PC-9 (cell line): ENCODE measurements at regions not wholly inside any gene's neighbourhood (a gene's known extent, or its start where the extent isn't known, plus 50 kb on each side); places are given as distances from the start of the nearest gene placed in this dataset.

Experiments
- BruUV-seq: library from RNA; stranded (reverse); fragments of 400-500 nt; replicated peaks from 2 replicates; lab custom pipeline; 2021; lab: Mats Ljungman, UMichigan
- CTCF ChIA-PET: fragments of 300-600 bp; sonication (Branson Sonifier 250); formaldehyde crosslinking; loops from one replicate; lab custom pipeline; 2022; ENCODE audit warnings: antibody characterized with exemption; lab: Charles Lee
- POLR2A ChIA-PET: fragments of 300-600 bp; sonication (Branson Sonifier 250); formaldehyde crosslinking; loops from one replicate; lab custom pipeline; 2022; ENCODE audit warnings: antibody characterized with exemption; ENCODE audit not compliant: unreplicated experiment; lab: Charles Lee
- DNase-seq, 2 experiments: peaks; one replicate each; pipeline versions ENCODE4 v3.0.0 to v3.0.0-alpha.2; 2015 to 2022; ENCODE audit warnings: mixed read lengths in 1 of 2
- H2AFZ ChIP-seq: fragments of 200-600 bp; sonication (generic); 2 replicates; pipeline ENCODE4 v1.8.1; 2017; ENCODE audit warnings: antibody characterized with exemption
- H3F3A ChIP-seq: fragments of 200-600 bp; sonication (generic); 2 replicates; pipeline ENCODE4 v1.8.1; 2017; ENCODE audit warnings: antibody characterized with exemption, mild to moderate bottlenecking, low read depth; ENCODE audit not compliant: insufficient read depth
- H3K27ac ChIP-seq: fragments of 200-600 bp; sonication (generic); 2 replicates; pipeline ENCODE4 v1.6.1; 2016; ENCODE audit warnings: mixed run types
- H3K27me3 ChIP-seq: fragments of 200-600 bp; sonication (generic); 2 replicates; pipeline ENCODE4 v1.6.1; 2016; ENCODE audit warnings: low read depth, mixed run types; ENCODE audit not compliant: insufficient read depth
- H3K36me3 ChIP-seq: fragments of 200-600 bp; sonication (generic); 2 replicates; pipeline ENCODE4 v1.6.1; 2016; ENCODE audit warnings: low read depth, mixed run types
- H3K4me1 ChIP-seq: fragments of 200-600 bp; sonication (generic); replicated peaks from 2 replicates; pipeline ENCODE4 v1.6.1; 2016; ENCODE audit warnings: mixed run types; ENCODE audit not compliant: insufficient read depth
- H3K4me2 ChIP-seq: fragments of 200-600 bp; sonication (generic); 2 replicates; pipeline ENCODE4 v1.6.1; 2017; ENCODE audit warnings: mixed run types
- H3K4me3 ChIP-seq: fragments of 200-600 bp; sonication (generic); 2 replicates; pipeline ENCODE4 v1.6.1; 2016; ENCODE audit warnings: mixed run types
- H3K79me2 ChIP-seq: fragments of 200-600 bp; sonication (generic); 2 replicates; pipeline ENCODE4 v1.6.1; 2017; ENCODE audit warnings: low read depth, mixed run types
- H3K9me2 ChIP-seq: fragments of 200-600 bp; sonication (generic); 2 replicates; pipeline ENCODE4 v1.8.1; 2017; ENCODE audit warnings: mild to moderate bottlenecking; ENCODE audit not compliant: insufficient read depth
- H3K9me3 ChIP-seq: fragments of 200-600 bp; sonication (generic); 2 replicates; pipeline ENCODE4 v1.8.1; 2016; ENCODE audit warnings: low read depth; ENCODE audit not compliant: insufficient read depth
- H4K20me1 ChIP-seq: fragments of 200-600 bp; sonication (generic); 2 replicates; pipeline ENCODE4 v1.8.1; 2017; ENCODE audit not compliant: insufficient read depth
- EZH2 ChIP-seq: fragments of 200-600 bp; sonication (generic); IDR thresholded peaks from 2 replicates; pipeline ENCODE4 v1.8.0; 2017; ENCODE audit warnings: antibody characterized with exemption, low read depth
- intact Hi-C: fragments of 100-400 bp; cut with micrococcal nuclease; formaldehyde crosslinking; loops from one replicate; pipeline ENCODE4 v1.10.0; 2022; ENCODE audit not compliant: unreplicated experiment
- TF ChIP-seq, protein P1 (sequence below): fragments of 200-600 bp; sonication (generic); conservative IDR thresholded peaks from 2 replicates; pipeline ENCODE4 v1.6.1; 2017; ENCODE audit warnings: mixed run types, antibody characterized with exemption, mild to moderate bottlenecking, moderate library complexity

DNA sequence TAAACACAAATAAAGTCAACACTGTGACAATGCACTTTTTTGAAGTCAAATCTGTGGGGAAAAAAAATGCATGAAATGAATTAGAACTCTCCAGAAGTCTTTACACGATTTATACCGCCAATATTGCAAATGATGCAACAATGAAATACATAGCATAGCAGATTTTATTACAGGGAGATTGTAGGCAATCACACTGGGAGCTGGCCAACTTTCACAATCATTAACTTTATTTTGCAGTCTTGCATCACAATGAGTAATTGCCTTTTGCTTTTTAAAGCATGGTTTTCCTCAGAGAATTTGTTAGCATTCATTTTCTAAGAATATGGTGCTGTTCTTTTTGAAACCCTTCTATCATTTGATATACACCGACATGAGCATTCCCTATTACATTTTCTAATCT is 366.4 kb upstream of the FSIP2 start:
- Histone ChIP-seq H3K9me3 (no peaks in the 10 kb centered on the region), H3K9me2 (no peaks in the 10 kb centered on the region), H3K27ac (no peak overlapping the region), H4K20me1 (no peaks in the 10 kb centered on the region), H3K4me1 (no peaks in the 10 kb centered on the region), H3K4me3 (no peak overlapping the region), H2AFZ (no peak overlapping the region), H3K36me3 (no peaks in the 10 kb centered on the region), H3K4me2 (no peak overlapping the region), H3K27me3 (no peaks in the 10 kb centered on the region), H3F3A (no peaks in the 10 kb centered on the region), H3K79me2 (no peaks in the 10 kb centered on the region)
- DNase-seq, result no peak
- CTCF ChIA-PET, result no interaction called here
- POLR2A ChIA-PET, result no interaction called here
- BruUV-seq, result no TSS peak
- TF ChIP-seq, protein P1, sequence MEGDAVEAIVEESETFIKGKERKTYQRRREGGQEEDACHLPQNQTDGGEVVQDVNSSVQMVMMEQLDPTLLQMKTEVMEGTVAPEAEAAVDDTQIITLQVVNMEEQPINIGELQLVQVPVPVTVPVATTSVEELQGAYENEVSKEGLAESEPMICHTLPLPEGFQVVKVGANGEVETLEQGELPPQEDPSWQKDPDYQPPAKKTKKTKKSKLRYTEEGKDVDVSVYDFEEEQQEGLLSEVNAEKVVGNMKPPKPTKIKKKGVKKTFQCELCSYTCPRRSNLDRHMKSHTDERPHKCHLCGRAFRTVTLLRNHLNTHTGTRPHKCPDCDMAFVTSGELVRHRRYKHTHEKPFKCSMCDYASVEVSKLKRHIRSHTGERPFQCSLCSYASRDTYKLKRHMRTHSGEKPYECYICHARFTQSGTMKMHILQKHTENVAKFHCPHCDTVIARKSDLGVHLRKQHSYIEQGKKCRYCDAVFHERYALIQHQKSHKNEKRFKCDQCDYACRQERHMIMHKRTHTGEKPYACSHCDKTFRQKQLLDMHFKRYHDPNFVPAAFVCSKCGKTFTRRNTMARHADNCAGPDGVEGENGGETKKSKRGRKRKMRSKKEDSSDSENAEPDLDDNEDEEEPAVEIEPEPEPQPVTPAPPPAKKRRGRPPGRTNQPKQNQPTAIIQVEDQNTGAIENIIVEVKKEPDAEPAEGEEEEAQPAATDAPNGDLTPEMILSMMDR, result no peak
- no peak for TF ChIP-seq EZH2
- intact Hi-C loops, result no loop called here

DNA sequence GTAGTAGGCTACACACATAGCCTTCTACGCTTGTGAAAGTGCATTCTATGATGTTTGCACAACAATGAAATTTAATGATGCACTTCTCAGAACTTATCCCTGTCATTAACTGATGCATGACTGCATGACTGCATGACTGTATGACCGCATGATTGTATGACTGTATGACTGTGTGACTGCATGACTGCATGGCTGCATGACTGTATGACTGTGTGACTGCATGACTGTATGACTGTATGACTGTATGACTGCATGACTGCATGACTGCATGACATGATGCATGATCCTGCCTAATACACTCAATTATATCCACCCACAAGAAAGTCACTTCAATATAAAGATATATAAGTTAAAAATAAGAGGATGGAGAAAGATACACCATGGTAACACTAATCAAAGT is 365.4 kb upstream of the FSIP2 start:
- intact Hi-C loops, result no loop called here
- CTCF ChIA-PET, result no interaction called here
- no peaks in the 10 kb centered on the region for H3K9me3 ChIP-seq
- H3K4me2 ChIP-seq, result no peak overlapping the region
- POLR2A ChIA-PET, result no interaction called here
- TF ChIP-seq EZH2, result no peak
- TF ChIP-seq, protein P1, result no peak
- H3K4me1 ChIP-seq, result no peaks in the 10 kb centered on the region
- no peak overlapping the region for H2AFZ ChIP-seq
- H3K9me2 ChIP-seq, result no peaks in the 10 kb centered on the region
- H3K27ac ChIP-seq, result no peak overlapping the region
- H3K27me3 ChIP-seq, result no peaks in the 10 kb centered on the region
- H3K79me2 ChIP-seq, result no peaks in the 10 kb centered on the region
- BruUV-seq, result no TSS peak
- no peaks in the 10 kb centered on the region for H3K36me3 ChIP-seq
- no peak for DNase-seq
- H4K20me1 ChIP-seq, result no peaks in the 10 kb centered on the region
- H3F3A ChIP-seq, result no peaks in the 10 kb centered on the region
- no peak overlapping the region for H3K4me3 ChIP-seq

DNA sequence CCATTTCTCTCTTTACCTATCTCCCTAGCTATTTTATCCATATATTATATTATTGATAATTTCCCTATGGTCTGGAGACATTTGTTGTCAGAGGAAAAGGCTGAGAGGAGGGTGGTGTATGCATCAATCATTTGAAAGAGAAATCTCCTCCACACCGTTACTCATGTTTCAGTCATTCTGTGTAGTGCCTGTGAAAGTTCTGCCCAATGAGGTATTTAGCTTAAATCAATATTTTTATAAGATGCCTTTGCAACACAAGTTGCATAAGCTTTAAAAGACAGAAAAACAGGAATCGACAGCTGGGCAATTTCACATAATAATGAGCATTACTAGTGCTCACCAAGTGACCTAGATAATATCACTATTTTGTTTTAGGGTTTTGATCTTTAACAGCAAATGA is 363.7 kb upstream of the FSIP2 start:
- Histone ChIP-seq H3K4me3 (no peak overlapping the region), H3F3A (no peaks in the 10 kb centered on the region), H3K4me1 (no peaks in the 10 kb centered on the region), H3K27ac (no peak overlapping the region), H3K36me3 (no peaks in the 10 kb centered on the region), H3K27me3 (no peaks in the 10 kb centered on the region), H3K9me2 (no peaks in the 10 kb centered on the region), H3K9me3 (no peaks in the 10 kb centered on the region), H2AFZ (no peak overlapping the region), H3K4me2 (no peak overlapping the region), H3K79me2 (no peaks in the 10 kb centered on the region), H4K20me1 (no peaks in the 10 kb centered on the region)
- intact Hi-C loops, result no loop called here
- TF ChIP-seq, protein P1, result no peak
- no peak for TF ChIP-seq EZH2
- POLR2A ChIA-PET, result no interaction called here
- CTCF ChIA-PET, result no interaction called here
- DNase-seq, result no peak
- BruUV-seq, result no TSS peak
